Gastroesophageal sphincter (tissue), 4 donors: ENCODE measurements at regions not wholly inside any gene's neighbourhood (a gene's known extent, or its start where the extent isn't known, plus 50 kb on each side); places are given as distances from the start of the nearest gene placed in this dataset.

Experiments used
- ATAC-seq: fragments of 150-250 bp; one replicate; pipeline ENCODE4 v1.9.1; 2016; ENCODE audit warnings: mild to moderate bottlenecking, moderate library complexity
- H3K27ac ChIP-seq, 4 donors: fragments of 200-600 bp; sonication (generic) in 3 of 4; 1 replicate in 3 of 4; 2 replicates in 1 of 4; pipeline ENCODE4 v1.5.1; 2016 to 2019
- H3K27me3 ChIP-seq: fragments of 200-600 bp; sonication (generic); one replicate; pipeline ENCODE4 v1.5.1; 2019
- H3K36me3 ChIP-seq, 2 donors: fragments of 200-600 bp; sonication (generic); one replicate each; pipeline ENCODE4 v1.5.1; 2019; ENCODE audit warnings: control low read depth in 1 of 2
- H3K4me1 ChIP-seq, 3 donors: fragments of 200-600 bp; sonication (generic); 1 replicate in 2 of 3; 2 replicates in 1 of 3; pipeline ENCODE4 v1.5.1; 2016 to 2019; ENCODE audit warnings: control low read depth in 2 of 3
- H3K4me3 ChIP-seq, 2 donors: fragments of 200-600 bp; sonication (generic); one replicate each; pipeline ENCODE4 v1.5.1; 2019; ENCODE audit warnings: mild to moderate bottlenecking in 1 of 2, moderate library complexity in 1 of 2
- H3K9me3 ChIP-seq, 3 donors: fragments of 200-600 bp; sonication (generic); one replicate each; pipeline ENCODE4 v1.5.1; 2017 to 2019; ENCODE audit warnings: control low read depth in 2 of 3
- EP300 ChIP-seq: sonication (generic); formaldehyde crosslinking; IDR thresholded peaks from one replicate; pipeline ENCODE4 v1.6.1; 2017; ENCODE audit warnings: antibody characterized with exemption, mild to moderate bottlenecking
- POLR2A ChIP-seq, 2 donors: fragments of 450-650 bp; IDR thresholded peaks; one replicate each; pipeline ENCODE4 v1.6.1; 2017; ENCODE audit warnings: antibody characterized with exemption in 2 of 2, mild to moderate bottlenecking in 2 of 2, moderate library complexity in 1 of 2
- POLR2AphosphoS5 ChIP-seq: sonication (generic); formaldehyde crosslinking; IDR thresholded peaks from one replicate; pipeline ENCODE4 v1.6.1; 2017; ENCODE audit warnings: antibody characterized with exemption
- WGBS, 2 donors: methylation state at CpG; one replicate each; pipeline ENCODE4 v1.1.5; 2018; ENCODE audit warnings: low coverage in 1 of 2; 5-methylcytosine and 5-hydroxymethylcytosine counted together
- TF ChIP-seq, protein P1 (sequence below), 4 experiments: fragments of 200-600 bp in 2 of 4; fragments of 450-650 bp in 2 of 4; sonication (generic) in 1 of 4; IDR thresholded peaks; one replicate each; pipeline ENCODE4 v1.5.1; 2017 to 2019; ENCODE audit warnings: antibody characterized with exemption in 4 of 4, mild to moderate bottlenecking in 2 of 4, moderate library complexity in 2 of 4

- TF ChIP-seq, protein P1, sequence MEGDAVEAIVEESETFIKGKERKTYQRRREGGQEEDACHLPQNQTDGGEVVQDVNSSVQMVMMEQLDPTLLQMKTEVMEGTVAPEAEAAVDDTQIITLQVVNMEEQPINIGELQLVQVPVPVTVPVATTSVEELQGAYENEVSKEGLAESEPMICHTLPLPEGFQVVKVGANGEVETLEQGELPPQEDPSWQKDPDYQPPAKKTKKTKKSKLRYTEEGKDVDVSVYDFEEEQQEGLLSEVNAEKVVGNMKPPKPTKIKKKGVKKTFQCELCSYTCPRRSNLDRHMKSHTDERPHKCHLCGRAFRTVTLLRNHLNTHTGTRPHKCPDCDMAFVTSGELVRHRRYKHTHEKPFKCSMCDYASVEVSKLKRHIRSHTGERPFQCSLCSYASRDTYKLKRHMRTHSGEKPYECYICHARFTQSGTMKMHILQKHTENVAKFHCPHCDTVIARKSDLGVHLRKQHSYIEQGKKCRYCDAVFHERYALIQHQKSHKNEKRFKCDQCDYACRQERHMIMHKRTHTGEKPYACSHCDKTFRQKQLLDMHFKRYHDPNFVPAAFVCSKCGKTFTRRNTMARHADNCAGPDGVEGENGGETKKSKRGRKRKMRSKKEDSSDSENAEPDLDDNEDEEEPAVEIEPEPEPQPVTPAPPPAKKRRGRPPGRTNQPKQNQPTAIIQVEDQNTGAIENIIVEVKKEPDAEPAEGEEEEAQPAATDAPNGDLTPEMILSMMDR (IDR thresholded peaks at IDR 0.05) = no peak
- WGBS, 2 donors = 80 to 90% methylated on average over 3 to 4 of the region's 4 CpGs
- Histone ChIP-seq H3K4me3 (no peak overlapping the region), H3K36me3 (no peaks in the 10 kb centered on the region), H3K27ac (no peak overlapping the region), H3K27me3 (no peaks in the 10 kb centered on the region), H3K4me1 (no peaks in the 10 kb centered on the region), H3K9me3 (no peaks in the 10 kb centered on the region)
- no peak for ATAC-seq
Measured at GRCh38 chr2:16746329-16746728, 80.7 kb upstream of the CYRIA start.

DNA sequence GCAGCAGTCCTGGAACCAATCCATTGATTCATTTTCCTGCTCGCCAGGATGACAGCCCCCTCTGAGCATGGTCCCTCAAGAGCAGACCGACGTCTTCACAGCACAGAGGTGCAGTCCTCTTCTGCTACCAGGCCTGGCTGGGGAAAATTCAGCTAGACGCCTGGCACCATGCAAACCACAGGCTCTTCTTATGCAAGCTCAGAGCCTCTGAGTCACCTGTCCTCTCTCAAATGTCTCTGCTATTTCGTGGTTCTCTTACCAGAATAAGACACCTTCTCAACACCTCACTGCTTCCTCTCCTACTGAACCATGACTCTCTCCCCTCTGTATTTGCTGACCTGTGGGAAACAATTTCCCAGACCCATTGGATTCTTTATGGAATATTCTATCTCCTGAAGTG is 79.8 kb upstream of the CYRIA start:
- WGBS, 2 donors = 78 to 90% methylated on average over 3 to 5 of the region's 5 CpGs

DNA sequence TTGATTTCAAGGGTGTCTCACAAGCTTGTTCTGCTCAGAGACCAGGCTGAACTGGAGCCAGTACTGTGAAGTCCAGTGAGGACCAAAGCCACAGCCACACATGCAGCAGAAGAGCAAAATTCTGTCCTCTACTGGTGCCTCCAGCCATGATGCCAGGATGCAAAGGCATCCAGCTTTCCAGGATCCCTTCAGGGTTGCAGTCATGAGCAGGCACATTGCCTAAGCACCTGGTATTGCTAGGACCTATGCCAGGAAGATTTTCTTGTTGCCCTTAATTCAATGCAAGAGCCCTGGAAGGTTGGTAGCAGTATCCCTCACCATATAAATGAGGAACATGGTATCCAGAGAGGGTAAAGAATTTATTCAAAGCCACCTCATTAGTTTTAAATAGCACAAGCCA is 78.9 kb upstream of the CYRIA start:
- Histone ChIP-seq H3K27ac (no peak overlapping the region), H3K9me3 (no peaks in the 10 kb centered on the region), H3K4me3 (no peak overlapping the region), H3K36me3 (no peaks in the 10 kb centered on the region), H3K4me1 (peaks cover 0 to 11% (median 0%) of the 10 kb centered on the region in 3 donors), H3K27me3 (no peaks in the 10 kb centered on the region)
- no peak for TF ChIP-seq EP300
- no peak for TF ChIP-seq POLR2AphosphoS5
- ATAC-seq = no peak

More for the DNA sequence above, 79.8 kb upstream of the CYRIA start:
- ATAC-seq = no peak
- Histone ChIP-seq H3K27ac (no peak overlapping the region), H3K9me3 (no peaks in the 10 kb centered on the region), H3K36me3 (no peaks in the 10 kb centered on the region), H3K27me3 (no peaks in the 10 kb centered on the region), H3K4me1 (peaks cover 0 to 1% (median 0%) of the 10 kb centered on the region in 3 donors), H3K4me3 (no peak overlapping the region)
- TF ChIP-seq, protein P1 (IDR thresholded peaks at IDR 0.05) = no peak

- no peaks in the 10 kb centered on the region for H3K9me3 ChIP-seq
Measured at GRCh38 chr2:16742026-16742425, 76.4 kb upstream of the CYRIA start.

GRCh38 chr2:16741498-16741897 is 75.9 kb upstream of the CYRIA start:
- no peaks in the 10 kb centered on the region for H3K9me3 ChIP-seq
- H3K4me1 ChIP-seq = peaks cover 0 to 12% (median 0%) of the 10 kb centered on the region in 3 donors
- no peaks in the 10 kb centered on the region for H3K27me3 ChIP-seq
- ATAC-seq = no peak
- H3K4me3 ChIP-seq = no peak overlapping the region
- H3K36me3 ChIP-seq = no peaks in the 10 kb centered on the region
- no peak for TF ChIP-seq POLR2AphosphoS5
- no peak for TF ChIP-seq EP300
- TF ChIP-seq, protein P1 (IDR thresholded peaks at IDR 0.05) = no peak
- no peak for TF ChIP-seq POLR2A (IDR thresholded peaks at IDR 0.05)
- 69 to 86% methylated on average over 3 of the region's 3 CpGs for WGBS, 2 donors
- no peak overlapping the region for H3K27ac ChIP-seq

More at GRCh38 chr2:16742026-16742425, 76.4 kb upstream of the CYRIA start:
- Histone ChIP-seq H3K4me3 (no peak overlapping the region), H3K36me3 (no peaks in the 10 kb centered on the region), H3K27ac (no peak overlapping the region), H3K27me3 (no peaks in the 10 kb centered on the region), H3K4me1 (peaks cover 0 to 12% (median 0%) of the 10 kb centered on the region in 3 donors)
- no peak for ATAC-seq
- WGBS, 2 donors = 88 to 100% methylated on average over 1 of the region's 1 CpG
- TF ChIP-seq POLR2AphosphoS5 (no peak), EP300 (no peak), POLR2A (IDR thresholded peaks at IDR 0.05) (no peak)
- TF ChIP-seq, protein P1 (IDR thresholded peaks at IDR 0.05) = no peak
